ENCODE measurements at regions not wholly inside any gene's neighbourhood (a gene's known extent, or its start where the extent isn't known, plus 50 kb on each side); places are given as distances from the start of the nearest gene placed in this dataset.

DNA sequence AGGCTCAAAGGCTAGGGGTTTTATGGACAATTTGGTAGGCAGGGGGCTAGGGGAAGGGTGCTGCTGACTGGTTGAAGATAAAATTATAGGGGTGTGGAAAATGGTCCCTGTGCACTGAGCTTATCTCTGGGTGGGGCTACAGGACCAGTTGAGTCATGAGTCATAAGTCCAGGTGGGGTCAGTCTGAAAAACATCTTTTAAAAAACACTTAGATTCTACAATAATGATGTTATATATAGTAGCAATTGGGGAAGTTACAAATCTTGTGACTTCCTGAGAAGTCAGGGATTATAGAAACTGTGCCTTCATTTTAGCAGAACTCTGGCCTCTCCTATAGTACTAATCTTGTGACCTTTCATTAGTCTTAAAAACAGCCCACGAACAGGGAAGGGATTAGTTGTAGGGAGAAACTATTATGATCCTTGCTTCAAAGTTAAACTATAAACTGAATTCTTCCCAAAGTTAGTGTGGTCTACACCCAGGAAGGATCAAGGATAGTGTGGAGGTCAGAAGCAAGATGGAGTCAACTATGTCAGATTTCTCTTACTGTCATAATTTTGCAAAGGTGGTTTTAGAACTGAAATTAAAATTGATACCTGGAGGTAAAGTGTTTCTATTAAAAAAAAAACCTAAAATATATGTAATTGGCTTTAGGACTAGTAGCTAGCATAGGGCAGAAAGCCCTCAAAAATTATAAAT, 130.1 kb downstream of the P2RY1 start:
- TF ChIP-seq EP300 (IDR thresholded peaks at IDR 0.05; ENCODE audit: borderline replicate concordance in 1 of 2, control insufficient read depth in 1 of 2, low read depth in 2 of 2, low read length in 2 of 2) (no peak), BCL11A (IDR thresholded peaks at IDR 0.05; ENCODE audit: low read depth, low read length) (no peak), POLR2AphosphoS5 (IDR thresholded peaks at IDR 0.05; ENCODE audit: low read length) (no peak), RFX5 (IDR thresholded peaks at IDR 0.05; ENCODE audit: low read depth, low read length) (no peak), NKRF (conservative IDR thresholded peaks at IDR 0.05) (no peak)
- TF ChIP-seq, protein P1, sequence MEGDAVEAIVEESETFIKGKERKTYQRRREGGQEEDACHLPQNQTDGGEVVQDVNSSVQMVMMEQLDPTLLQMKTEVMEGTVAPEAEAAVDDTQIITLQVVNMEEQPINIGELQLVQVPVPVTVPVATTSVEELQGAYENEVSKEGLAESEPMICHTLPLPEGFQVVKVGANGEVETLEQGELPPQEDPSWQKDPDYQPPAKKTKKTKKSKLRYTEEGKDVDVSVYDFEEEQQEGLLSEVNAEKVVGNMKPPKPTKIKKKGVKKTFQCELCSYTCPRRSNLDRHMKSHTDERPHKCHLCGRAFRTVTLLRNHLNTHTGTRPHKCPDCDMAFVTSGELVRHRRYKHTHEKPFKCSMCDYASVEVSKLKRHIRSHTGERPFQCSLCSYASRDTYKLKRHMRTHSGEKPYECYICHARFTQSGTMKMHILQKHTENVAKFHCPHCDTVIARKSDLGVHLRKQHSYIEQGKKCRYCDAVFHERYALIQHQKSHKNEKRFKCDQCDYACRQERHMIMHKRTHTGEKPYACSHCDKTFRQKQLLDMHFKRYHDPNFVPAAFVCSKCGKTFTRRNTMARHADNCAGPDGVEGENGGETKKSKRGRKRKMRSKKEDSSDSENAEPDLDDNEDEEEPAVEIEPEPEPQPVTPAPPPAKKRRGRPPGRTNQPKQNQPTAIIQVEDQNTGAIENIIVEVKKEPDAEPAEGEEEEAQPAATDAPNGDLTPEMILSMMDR (IDR thresholded peaks at IDR 0.05 in 2 of 3, conservative IDR thresholded peaks at IDR 0.05 in 1 of 3; ENCODE audit: control insufficient read depth in 2 of 3, extremely low read depth in 1 of 3, insufficient read depth in 1 of 3, low read depth in 3 of 3, low read length in 3 of 3), result no peak

Measured in GM12878 (cell line).